SHP77 treated with DMSO at 0.1 percent for 48 hours (cell line): ENCODE measurements at regions not wholly inside any gene's neighbourhood (a gene's known extent, or its start where the extent isn't known, plus 50 kb on each side); places are given as distances from the start of the nearest gene placed in this dataset.

Experiments
- DNase-seq: peaks from one replicate; lab custom pipeline; 2025; lab: John Stamatoyannopoulos, UW

- DNase-seq = no peak
These were observed 259.0 kb downstream of the MN1 start for GRCh38 chr22:27542602-27543001.

DNA sequence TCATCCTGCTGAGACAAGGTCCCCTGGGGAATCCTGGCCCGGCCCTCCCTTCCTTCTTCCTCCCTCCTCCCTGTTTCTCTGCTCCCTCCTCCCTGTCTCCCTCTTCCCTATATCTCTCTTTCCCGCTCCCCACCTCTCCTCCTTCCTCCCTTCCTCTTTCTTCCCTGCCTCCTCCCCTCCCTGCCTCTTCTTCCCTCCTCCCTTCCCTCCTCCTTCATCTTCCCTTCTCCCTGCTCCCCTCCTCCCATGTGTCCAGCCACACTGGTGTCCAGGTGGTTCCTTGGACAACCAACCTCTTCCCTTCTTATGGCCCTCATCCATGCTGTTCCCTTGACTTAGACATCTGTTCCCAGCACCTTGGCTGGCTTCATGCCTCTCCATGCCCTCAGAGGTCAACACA, 258.1 kb downstream of the MN1 start:
- no peak for DNase-seq

DNA sequence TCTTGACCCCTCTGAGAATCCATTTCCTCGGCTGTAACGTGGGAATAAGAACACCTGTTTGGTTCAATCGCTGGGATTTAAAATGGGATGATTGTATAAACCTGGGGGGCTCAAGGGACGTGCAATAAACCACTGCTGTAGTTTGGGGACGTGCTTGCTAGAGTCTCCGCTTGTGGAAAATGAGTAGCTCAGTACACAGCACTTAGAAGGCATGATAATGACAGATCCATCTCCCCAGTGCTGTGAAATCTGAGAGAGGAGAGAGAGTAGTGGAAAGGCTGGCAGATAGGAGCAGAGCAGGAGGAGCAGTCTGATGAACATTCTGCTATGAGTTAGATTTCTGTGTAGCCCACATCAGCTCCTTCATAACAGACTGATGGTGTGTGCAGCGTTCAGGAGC, 256.5 kb downstream of the MN1 start:
- DNase-seq = no peak

GRCh38 chr22:27546157-27546935, 255.2 kb downstream of the MN1 start:
- no peak for DNase-seq

GRCh38 chr22:27551402-27551801, 250.2 kb downstream of the MN1 start:
- no peak for DNase-seq

DNA sequence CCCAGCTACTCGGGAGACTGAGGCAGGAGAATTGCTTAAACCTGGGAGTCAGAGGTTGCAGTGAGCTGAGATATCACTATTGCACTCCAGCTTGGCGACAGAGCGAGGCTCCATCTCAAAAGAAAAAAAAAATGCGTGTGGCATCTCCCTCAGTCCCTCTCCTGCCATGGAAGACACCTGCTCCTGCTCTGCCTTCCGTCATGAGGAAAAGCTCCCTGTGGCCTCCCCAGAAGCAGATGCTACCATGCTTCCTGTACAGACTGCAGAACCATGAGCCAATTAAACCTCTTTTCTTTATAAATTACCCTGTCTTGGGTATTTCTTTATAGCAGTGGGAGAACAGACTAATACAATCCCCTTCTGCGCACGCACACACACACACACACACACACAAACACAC, 249.4 kb downstream of the MN1 start:
- DNase-seq = no peak

- no peak for DNase-seq
These were observed 248.7 kb downstream of the MN1 start for GRCh38 chr22:27552863-27553262.

DNA sequence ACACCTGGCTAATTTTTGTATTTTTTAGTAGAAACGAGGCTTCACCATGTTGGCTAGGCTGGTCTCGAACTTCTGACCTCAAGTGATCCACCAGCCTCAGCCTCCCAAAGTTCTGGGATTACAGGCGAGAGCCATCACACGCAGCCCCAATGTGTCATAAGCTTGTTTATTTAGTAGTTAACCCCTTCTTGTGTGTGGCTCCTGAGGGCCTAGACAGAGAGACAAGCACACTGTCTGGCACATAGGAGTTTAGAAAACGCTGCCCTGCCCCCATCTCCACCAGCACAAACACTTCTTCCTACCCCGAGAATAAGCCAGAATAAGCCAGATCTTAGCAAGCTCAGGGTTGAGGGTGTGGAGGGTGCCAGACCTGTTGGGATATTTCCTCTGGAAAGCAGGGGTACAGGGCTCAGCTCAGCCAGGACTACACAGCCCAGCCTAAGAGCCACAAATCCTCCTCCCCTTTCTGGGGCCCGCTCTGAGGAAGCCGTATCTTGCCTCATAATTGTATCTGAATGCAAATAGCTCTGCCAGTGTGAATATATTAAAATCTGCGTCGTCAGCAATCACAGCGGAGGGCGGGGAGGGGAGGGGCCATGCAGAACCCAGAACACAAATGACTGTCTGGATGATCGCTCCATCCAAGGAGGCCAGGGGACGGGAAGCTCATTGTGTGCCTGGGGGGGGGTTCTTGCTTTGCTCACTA, 247.3 kb downstream of the MN1 start:
- DNase-seq = no peak

DNA sequence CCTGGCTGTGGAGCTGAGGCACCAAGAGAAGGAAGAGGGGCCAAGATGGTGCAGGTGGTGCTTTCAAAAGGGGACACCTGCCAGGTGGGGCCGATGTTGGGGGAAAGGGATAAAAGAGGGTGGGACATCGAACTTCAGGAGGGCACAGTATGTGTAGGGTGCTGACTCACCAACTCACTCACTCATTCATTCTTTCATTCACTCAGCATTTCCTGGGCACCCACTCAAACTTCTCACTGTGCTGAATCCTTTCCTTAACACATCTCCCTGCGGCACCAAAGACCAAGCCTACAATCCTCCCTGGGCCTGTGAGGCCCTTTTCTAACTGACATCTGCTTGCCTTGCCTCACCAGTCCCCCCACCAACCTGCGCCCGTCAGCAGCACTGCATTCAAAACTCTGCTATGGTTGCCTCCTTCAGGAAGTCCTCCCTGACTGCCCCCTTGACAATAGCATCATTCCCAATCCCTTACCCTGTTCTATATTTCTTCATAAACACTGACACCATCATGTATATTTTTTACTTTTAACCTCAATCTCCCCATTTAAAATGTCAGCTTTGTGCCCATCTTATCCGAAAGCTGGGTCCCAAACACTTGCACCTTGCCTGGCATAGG, 246.6 kb downstream of the MN1 start:
- DNase-seq = no peak

GRCh38 chr22:27556371-27556770, 245.2 kb downstream of the MN1 start:
- DNase-seq = no peak

DNA sequence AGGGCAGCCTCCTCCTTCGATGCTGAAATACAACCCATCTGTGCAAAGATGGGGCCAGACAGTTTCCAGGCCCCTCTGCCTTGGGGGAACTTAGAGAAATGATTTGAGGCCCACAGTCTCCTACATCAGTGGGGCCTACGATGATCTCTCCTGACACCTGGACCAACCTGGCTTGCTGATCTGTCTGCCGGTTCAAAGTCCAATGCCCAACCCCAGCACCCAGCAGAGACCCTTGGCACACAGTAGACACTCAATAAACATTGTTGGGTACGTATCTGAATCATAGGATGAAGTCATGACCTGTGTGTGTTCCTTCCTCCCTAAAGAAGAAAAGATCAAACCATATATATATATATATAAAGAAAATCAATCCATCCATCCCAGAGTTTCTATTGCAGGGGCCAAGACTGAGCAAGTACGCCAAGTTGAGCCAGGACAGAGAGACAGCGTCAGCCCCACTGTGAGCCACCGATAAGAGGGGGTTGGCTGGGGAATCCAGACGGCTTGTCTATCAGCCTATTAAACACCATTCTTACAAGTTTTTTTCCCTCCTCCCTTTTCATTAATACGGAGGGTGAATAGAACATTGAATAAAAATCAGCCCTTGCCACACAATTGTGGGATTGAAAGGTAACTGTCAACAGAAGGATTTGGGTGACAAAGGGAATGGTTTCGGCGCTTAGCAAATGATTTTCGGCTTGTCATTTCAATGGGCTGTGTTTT, 244.1 kb downstream of the MN1 start:
- no peak for DNase-seq

DNA sequence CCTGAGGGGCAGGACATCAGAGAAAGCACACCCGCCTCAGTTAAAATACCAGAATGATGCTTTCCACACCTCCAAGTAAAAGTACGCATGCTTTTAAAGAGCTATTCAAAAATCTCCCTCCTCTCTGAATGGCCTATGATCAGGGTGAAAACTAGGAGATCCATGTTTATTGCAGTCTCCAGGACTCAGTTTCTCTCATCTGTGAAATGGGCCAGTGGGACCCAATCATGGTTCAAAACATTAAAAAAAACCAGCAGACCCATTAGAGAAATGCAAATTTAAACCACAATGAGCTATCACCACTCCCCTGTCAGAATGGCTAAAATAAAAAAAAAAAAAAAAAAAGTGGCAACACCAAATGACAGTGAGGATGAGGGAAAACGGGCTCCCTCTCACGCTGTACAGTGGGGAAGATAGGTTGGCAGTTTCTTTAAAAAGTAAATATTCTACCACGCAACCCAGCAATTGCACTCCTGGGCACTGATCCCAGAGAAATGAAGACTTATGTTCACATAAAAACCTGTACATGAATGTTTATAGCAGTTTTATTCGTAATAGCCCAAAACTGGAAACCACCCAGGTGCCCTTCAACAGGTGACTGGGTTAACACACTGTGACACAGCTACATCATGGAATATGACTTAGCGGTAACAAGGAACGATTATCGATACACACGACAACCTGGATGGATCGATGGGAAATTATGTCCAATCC, 242.7 kb downstream of the MN1 start:
- DNase-seq = no peak

DNA sequence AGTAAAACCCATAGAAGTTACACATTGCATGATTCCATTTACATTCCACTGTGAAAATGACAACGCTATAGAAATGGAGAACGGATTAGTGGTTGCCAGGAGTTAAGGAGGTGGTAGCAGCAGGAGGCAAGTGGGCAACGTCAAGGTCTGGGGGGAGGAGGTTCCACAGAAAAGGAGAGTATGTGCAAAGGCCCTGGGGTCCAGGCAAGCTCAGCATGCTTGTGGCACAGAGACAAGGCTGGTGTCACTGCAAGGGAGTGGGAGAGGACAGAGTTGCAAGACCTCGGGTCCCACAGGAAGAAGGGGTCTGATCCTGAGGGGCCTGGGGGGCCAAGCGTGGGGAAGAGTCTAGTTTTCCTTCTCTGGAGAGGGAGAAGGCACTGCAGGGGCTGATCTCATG, 240.8 kb downstream of the MN1 start:
- no peak for DNase-seq

DNA sequence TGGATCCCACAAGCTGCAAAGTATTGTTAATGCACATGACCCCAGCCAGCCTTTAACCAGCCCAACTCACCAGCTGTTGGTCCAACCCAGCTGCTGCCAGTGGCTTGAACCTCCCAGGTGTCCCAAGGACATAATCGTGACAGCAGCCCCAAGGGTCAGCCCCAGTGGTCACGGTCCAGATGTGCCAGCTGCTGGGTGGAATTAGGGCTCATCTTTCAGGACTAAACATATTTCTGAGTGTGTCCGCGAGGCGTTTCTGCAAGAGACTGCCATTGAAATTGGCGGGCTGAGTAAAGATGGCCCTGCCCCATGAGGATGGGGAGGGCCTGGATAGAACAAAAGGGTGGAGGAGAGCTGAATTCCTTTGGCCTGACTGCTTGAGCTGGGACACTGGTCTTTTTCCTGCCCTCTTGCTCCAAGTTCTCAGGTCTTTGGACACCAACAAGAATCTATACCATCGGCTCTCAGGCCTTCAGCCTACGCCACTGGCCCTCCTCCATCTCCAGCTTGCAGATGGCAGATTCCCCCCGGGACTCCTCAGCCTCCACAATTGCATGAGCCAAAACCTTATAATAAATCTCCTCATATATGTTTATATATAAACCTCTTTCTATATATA, 240.2 kb downstream of the MN1 start:
- no peak for DNase-seq

DNA sequence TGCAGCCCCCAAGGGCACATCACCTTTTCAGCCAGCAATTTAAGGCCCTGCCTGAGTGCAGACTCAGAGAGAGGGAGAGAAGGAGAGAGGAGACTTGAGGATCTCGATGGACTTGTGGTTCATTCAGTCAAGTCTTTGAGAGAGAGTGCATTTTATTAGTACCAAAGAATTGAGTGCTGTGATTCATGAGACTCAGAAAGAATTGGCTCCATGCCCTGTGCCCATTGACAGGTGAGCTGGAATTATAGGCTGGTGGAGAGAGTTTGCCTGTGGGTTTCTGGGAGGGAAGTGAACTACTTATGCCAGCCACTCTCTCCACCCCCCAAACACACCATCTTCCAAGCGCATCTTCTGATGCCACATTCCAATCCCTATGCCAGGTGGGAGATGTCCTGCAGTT, 236.8 kb downstream of the MN1 start:
- no peak for DNase-seq

DNA sequence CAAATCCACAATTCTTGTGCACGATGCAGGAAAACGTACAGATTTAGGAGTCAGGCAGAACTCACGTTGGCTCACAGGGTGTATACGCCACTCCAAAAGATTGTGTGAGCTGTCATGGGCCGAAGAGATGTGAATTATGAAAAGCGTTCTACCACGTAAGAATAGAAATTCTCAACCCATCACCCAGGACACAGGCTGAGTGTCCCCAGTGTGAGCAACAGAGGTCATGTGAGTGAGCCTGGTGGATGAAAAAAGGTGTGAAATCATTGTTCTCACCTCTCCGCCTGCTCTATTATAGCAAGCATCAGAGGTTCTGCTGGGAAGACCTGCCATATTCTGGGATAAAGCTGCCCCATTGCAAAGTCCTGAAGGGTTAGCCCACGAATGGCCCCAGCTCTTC, 235.0 kb downstream of the MN1 start:
- DNase-seq = no peak

GRCh38 chr22:27568265-27568664, 233.3 kb downstream of the MN1 start:
- no peak for DNase-seq

DNA sequence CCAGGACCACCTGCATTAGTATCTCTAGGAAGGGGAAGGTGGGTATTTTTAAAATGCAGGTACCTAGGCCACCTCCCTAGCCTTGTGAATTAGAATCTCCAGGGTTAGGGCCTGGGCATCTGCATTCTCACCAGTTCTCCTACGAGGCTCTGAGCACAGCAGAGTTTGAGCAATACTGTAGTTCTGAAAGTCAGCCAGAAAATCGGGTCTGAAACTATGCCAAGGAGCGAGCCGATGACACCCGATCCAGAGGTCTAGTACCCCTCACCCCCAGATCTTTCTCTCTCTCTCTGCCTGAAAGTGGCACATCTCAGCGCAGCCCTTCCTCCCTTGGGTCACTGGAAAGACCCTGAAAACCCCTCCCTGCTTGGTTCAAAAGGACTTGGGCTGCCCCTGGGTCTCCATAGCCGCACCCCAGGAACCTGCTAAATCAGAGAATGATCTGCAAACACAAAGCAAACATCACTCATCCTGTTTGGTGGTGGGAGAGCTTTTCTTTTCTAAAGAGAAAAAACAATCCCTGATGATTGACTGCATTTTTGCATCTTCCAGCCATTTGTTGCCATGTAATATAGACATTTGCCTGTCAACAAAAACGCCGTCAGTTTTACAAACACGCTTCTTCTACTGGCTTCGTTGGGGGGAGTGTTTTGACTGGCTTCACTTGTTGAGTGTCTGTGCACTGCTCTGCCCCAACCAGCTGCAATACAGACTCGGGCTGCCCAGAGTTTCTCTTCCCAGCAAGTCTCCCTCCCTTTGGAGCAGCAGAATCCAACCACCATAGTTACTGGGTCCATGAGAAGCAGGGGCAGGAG, 229.9 kb downstream of the MN1 start:
- DNase-seq = no peak

DNA sequence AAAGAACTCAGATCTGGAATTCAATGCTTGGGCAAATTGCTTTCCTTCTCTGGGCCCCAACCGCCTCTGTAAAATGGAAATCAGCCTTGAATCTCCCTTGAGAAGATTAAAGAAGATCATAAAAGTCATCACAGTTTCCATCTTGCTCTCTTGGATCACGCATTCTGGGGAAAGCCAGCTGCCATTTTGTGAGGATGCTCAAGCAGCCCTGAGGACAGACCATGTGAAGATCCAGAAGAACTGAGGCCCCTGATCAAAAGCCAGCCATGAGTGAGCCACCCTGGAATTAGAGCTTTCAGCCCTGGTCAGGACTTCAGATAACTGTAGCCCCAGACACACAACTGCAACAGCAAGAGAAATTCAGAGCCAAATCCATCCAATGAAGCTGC, 229.3 kb downstream of the MN1 start:
- DNase-seq = no peak

GRCh38 chr22:27573280-27574001, 228.1 kb downstream of the MN1 start:
- no peak for DNase-seq
